ENCODE measurements at regions not wholly inside any gene's neighbourhood (a gene's known extent, or its start where the extent isn't known, plus 50 kb on each side); places are given as distances from the start of the nearest gene placed in this dataset.
A peak's percentile ranks its signal among the peaks of the same experiment; 100 is the strongest.
"Not testable (repeated sequence)": the region's sequence is repeated elsewhere in the genome, so short reads cannot be mapped to it uniquely, and the experiment has no call there.

GRCh38 chr16:88150456-88151128 is 199.4 kb downstream of the BANP start:
- H4K20me1 ChIP-seq (ENCODE audit: insufficient read depth); H2AFZ ChIP-seq; H3K4me1 ChIP-seq (ENCODE audit: insufficient read depth); H3F3A ChIP-seq (ENCODE audit: insufficient read depth); H3K4me2 ChIP-seq (ENCODE audit: unreplicated experiment); H3K36me3 ChIP-seq (ENCODE audit: low read depth); H3K9ac ChIP-seq; H3K9me3 ChIP-seq (ENCODE audit: low read depth); H3K27me3 ChIP-seq (replicated peaks; ENCODE audit: insufficient read depth); H3K27ac ChIP-seq; H3K9me2 ChIP-seq (ENCODE audit: insufficient read depth); H3K79me2 ChIP-seq (ENCODE audit: insufficient read depth); DNase-seq; in situ Hi-C loops (cut with MboI); H3K4me3 ChIP-seq: not testable (repeated sequence)
- WGBS, 2 experiments (ENCODE audit: low coverage in 1 of 2, low lambda C conversion rate in 2 of 2, missing lambda C conversion rate in 2 of 2), result 75 to 79% methylated on average over 15 to 27 of the region's 27 CpGs

- H3K9me2 ChIP-seq (ENCODE audit: insufficient read depth); H3K9me3 ChIP-seq (ENCODE audit: low read depth); H3K9ac ChIP-seq; in situ Hi-C loops (cut with MboI); DNase-seq; H3K27me3 ChIP-seq (replicated peaks; ENCODE audit: insufficient read depth); H3K27ac ChIP-seq; H3K79me2 ChIP-seq (ENCODE audit: insufficient read depth); H2AFZ ChIP-seq; H3K4me1 ChIP-seq (ENCODE audit: insufficient read depth); H3K4me2 ChIP-seq (ENCODE audit: unreplicated experiment); H3K4me3 ChIP-seq; H3K36me3 ChIP-seq (ENCODE audit: low read depth); H4K20me1 ChIP-seq (ENCODE audit: insufficient read depth); H3F3A ChIP-seq (ENCODE audit: insufficient read depth): not testable (repeated sequence)
- WGBS, 2 experiments (ENCODE audit: low coverage in 1 of 2, low lambda C conversion rate in 2 of 2, missing lambda C conversion rate in 2 of 2), result 88 to 93% methylated on average over 25 of the region's 25 CpGs
Observed at GRCh38 chr16:88151129-88151499, 199.9 kb downstream of the BANP start.

GRCh38 chr16:88151859-88152843 is 200.9 kb downstream of the BANP start:
- H3K27ac ChIP-seq; H3K4me2 ChIP-seq (ENCODE audit: unreplicated experiment); H3K4me3 ChIP-seq; H3K9ac ChIP-seq; H3K9me3 ChIP-seq (ENCODE audit: low read depth); H3K36me3 ChIP-seq (ENCODE audit: low read depth); H2AFZ ChIP-seq; H3K27me3 ChIP-seq (replicated peaks; ENCODE audit: insufficient read depth); H3K4me1 ChIP-seq (ENCODE audit: insufficient read depth); H3K79me2 ChIP-seq (ENCODE audit: insufficient read depth); DNase-seq; in situ Hi-C loops (cut with MboI); H4K20me1 ChIP-seq (ENCODE audit: insufficient read depth); H3K9me2 ChIP-seq (ENCODE audit: insufficient read depth); H3F3A ChIP-seq (ENCODE audit: insufficient read depth): not testable (repeated sequence)
- WGBS, 2 experiments (ENCODE audit: low coverage in 1 of 2, low lambda C conversion rate in 2 of 2, missing lambda C conversion rate in 2 of 2), result 14 to 22% methylated on average over 26 to 27 of the region's 27 CpGs

GRCh38 chr16:88152879-88153278 is 201.6 kb downstream of the BANP start:
- H3K27ac ChIP-seq; H4K20me1 ChIP-seq (ENCODE audit: insufficient read depth); H3K9me3 ChIP-seq (ENCODE audit: low read depth); H3K4me2 ChIP-seq (ENCODE audit: unreplicated experiment); H3K27me3 ChIP-seq (replicated peaks; ENCODE audit: insufficient read depth); H3K36me3 ChIP-seq (ENCODE audit: low read depth); H3K9ac ChIP-seq; H3K79me2 ChIP-seq (ENCODE audit: insufficient read depth); H3K9me2 ChIP-seq (ENCODE audit: insufficient read depth); H3K4me1 ChIP-seq (ENCODE audit: insufficient read depth); H3F3A ChIP-seq (ENCODE audit: insufficient read depth); DNase-seq; in situ Hi-C loops (cut with MboI); H2AFZ ChIP-seq; H3K4me3 ChIP-seq: not testable (repeated sequence)
- 35 to 42% methylated on average over 20 of the region's 20 CpGs for WGBS, 2 experiments (ENCODE audit: low coverage in 1 of 2, low lambda C conversion rate in 2 of 2, missing lambda C conversion rate in 2 of 2)

- H3K36me3 ChIP-seq (ENCODE audit: low read depth); H3K9me3 ChIP-seq (ENCODE audit: low read depth); H3K4me3 ChIP-seq; H3K9ac ChIP-seq; in situ Hi-C loops (cut with MboI); H4K20me1 ChIP-seq (ENCODE audit: insufficient read depth); H2AFZ ChIP-seq; H3K4me1 ChIP-seq (ENCODE audit: insufficient read depth); H3K9me2 ChIP-seq (ENCODE audit: insufficient read depth); H3K27me3 ChIP-seq (replicated peaks; ENCODE audit: insufficient read depth); H3K4me2 ChIP-seq (ENCODE audit: unreplicated experiment); H3K79me2 ChIP-seq (ENCODE audit: insufficient read depth); H3F3A ChIP-seq (ENCODE audit: insufficient read depth); H3K27ac ChIP-seq: not testable (repeated sequence)
- DNase-seq, result peak; percentile 9
- 83 to 86% methylated on average over 12 of the region's 12 CpGs for WGBS, 2 experiments (ENCODE audit: low coverage in 1 of 2, low lambda C conversion rate in 2 of 2, missing lambda C conversion rate in 2 of 2)
Observed at GRCh38 chr16:88153516-88153915, 202.3 kb downstream of the BANP start.

- H3K79me2 ChIP-seq (ENCODE audit: insufficient read depth); H3K9ac ChIP-seq; H3K27me3 ChIP-seq (replicated peaks; ENCODE audit: insufficient read depth); DNase-seq; H3K4me3 ChIP-seq; H3F3A ChIP-seq (ENCODE audit: insufficient read depth); H4K20me1 ChIP-seq (ENCODE audit: insufficient read depth); H3K9me2 ChIP-seq (ENCODE audit: insufficient read depth); H3K4me1 ChIP-seq (ENCODE audit: insufficient read depth); H3K36me3 ChIP-seq (ENCODE audit: low read depth); in situ Hi-C loops (cut with MboI); H3K9me3 ChIP-seq (ENCODE audit: low read depth); H3K4me2 ChIP-seq (ENCODE audit: unreplicated experiment); H3K27ac ChIP-seq; H2AFZ ChIP-seq: not testable (repeated sequence)
- WGBS, 2 experiments (ENCODE audit: low coverage in 1 of 2, low lambda C conversion rate in 2 of 2, missing lambda C conversion rate in 2 of 2), result 80% methylated on average over 8 of the region's 8 CpGs
Observed at GRCh38 chr16:88154886-88155285, 203.7 kb downstream of the BANP start.

GRCh38 chr16:88155681-88156080 is 204.4 kb downstream of the BANP start:
- 69 to 74% methylated on average over 10 of the region's 10 CpGs for WGBS, 2 experiments (ENCODE audit: low coverage in 1 of 2, low lambda C conversion rate in 2 of 2, missing lambda C conversion rate in 2 of 2)
- in situ Hi-C loops (cut with MboI); H3K4me2 ChIP-seq (ENCODE audit: unreplicated experiment); H3F3A ChIP-seq (ENCODE audit: insufficient read depth); H3K9me3 ChIP-seq (ENCODE audit: low read depth); H3K27ac ChIP-seq; H2AFZ ChIP-seq; H3K9me2 ChIP-seq (ENCODE audit: insufficient read depth); H3K79me2 ChIP-seq (ENCODE audit: insufficient read depth); H4K20me1 ChIP-seq (ENCODE audit: insufficient read depth); H3K4me1 ChIP-seq (ENCODE audit: insufficient read depth); H3K4me3 ChIP-seq; H3K36me3 ChIP-seq (ENCODE audit: low read depth); DNase-seq; H3K27me3 ChIP-seq (replicated peaks; ENCODE audit: insufficient read depth); H3K9ac ChIP-seq: not testable (repeated sequence)

Measured in GM23248 (cell line).